IPS-NIHi11 (cell line): ENCODE measurements at regions not wholly inside any gene's neighbourhood (a gene's known extent, or its start where the extent isn't known, plus 50 kb on each side); places are given as distances from the start of the nearest gene placed in this dataset.
A peak's percentile ranks its signal among the peaks of the same experiment; 100 is the strongest.
"Not testable (repeated sequence)": the region's sequence is repeated elsewhere in the genome, so short reads cannot be mapped to it uniquely, and the experiment has no call there.

Source experiments
- DNase-seq: peaks from one replicate; pipeline ENCODE4 v3.0.0; 2012; ENCODE audit warnings: mixed read lengths, low spot score

- no peak for DNase-seq
These were observed 1017.6 kb downstream of the TYW1 start for GRCh38 chr7:68014031-68014736.

GRCh38 chr7:68015122-68015977, 1018.7 kb downstream of the TYW1 start:
- no peak for DNase-seq

- no peak for DNase-seq
These were observed 1019.4 kb downstream of the TYW1 start for GRCh38 chr7:68015978-68016532.

- DNase-seq: no peak
These were observed 1023.5 kb downstream of the TYW1 start for GRCh38 chr7:68020102-68020501.

GRCh38 chr7:68025369-68025768, 1028.7 kb downstream of the TYW1 start:
- no peak for DNase-seq

GRCh38 chr7:68030530-68030929, 1033.9 kb downstream of the TYW1 start:
- DNase-seq: no peak

GRCh38 chr7:68031180-68031943, 1034.7 kb downstream of the TYW1 start:
- DNase-seq: no peak

- DNase-seq: no peak
These were observed 1042.1 kb downstream of the TYW1 start for GRCh38 chr7:68038621-68039314.

GRCh38 chr7:68041554-68041953, 1044.9 kb downstream of the TYW1 start:
- no peak for DNase-seq

- no peak for DNase-seq
These were observed 1046.9 kb downstream of the TYW1 start for GRCh38 chr7:68043546-68043945.

GRCh38 chr7:68050627-68051026, 1054.0 kb downstream of the TYW1 start:
- DNase-seq: no peak

GRCh38 chr7:68058014-68058413, 1061.4 kb downstream of the TYW1 start:
- DNase-seq: no peak

GRCh38 chr7:68063171-68063570, 1066.5 kb downstream of the TYW1 start:
- DNase-seq: peak; percentile 48

GRCh38 chr7:68065581-68065980, 1068.9 kb downstream of the TYW1 start:
- DNase-seq: no peak

- no peak for DNase-seq
These were observed 1071.2 kb downstream of the TYW1 start for GRCh38 chr7:68067845-68068244.

- DNase-seq: no peak
These were observed 1074.4 kb downstream of the TYW1 start for GRCh38 chr7:68070992-68071391.

- DNase-seq: no peak
These were observed 1077.1 kb downstream of the TYW1 start for GRCh38 chr7:68073701-68074100.

GRCh38 chr7:68074242-68074641, 1077.6 kb downstream of the TYW1 start:
- DNase-seq: no peak

- no peak for DNase-seq
These were observed 1081.6 kb downstream of the TYW1 start for GRCh38 chr7:68078157-68078710.

GRCh38 chr7:68082066-68082960, 1085.7 kb downstream of the TYW1 start:
- not testable (repeated sequence) for DNase-seq
